Skeletal muscle satellite cell (primary cell): ENCODE measurements at regions not wholly inside any gene's neighbourhood (a gene's known extent, or its start where the extent isn't known, plus 50 kb on each side); places are given as distances from the start of the nearest gene placed in this dataset.
"Not testable (repeated sequence)": the region's sequence is repeated elsewhere in the genome, so short reads cannot be mapped to it uniquely, and the experiment has no call there.

Experiments used
- H3K27me3 ChIP-seq: 2 replicates; pipeline ENCODE4 v1.7.0; 2013; ENCODE audit warnings: low read length; ENCODE audit not compliant: control insufficient read depth, insufficient read depth
- H3K36me3 ChIP-seq: 2 replicates; pipeline ENCODE4 v1.7.0; 2013; ENCODE audit warnings: mild to moderate bottlenecking, control low read depth, low read length; ENCODE audit not compliant: insufficient read depth
- H3K4me1 ChIP-seq: 2 replicates; pipeline ENCODE4 v1.7.0; 2013; ENCODE audit warnings: low read length; ENCODE audit not compliant: control insufficient read depth, insufficient read depth
- H3K4me2 ChIP-seq: 2 replicates; pipeline ENCODE4 v1.7.0; 2013; ENCODE audit warnings: mild to moderate bottlenecking, low read length
- H3K4me3 ChIP-seq: 2 replicates; pipeline ENCODE4 v1.7.0; 2013; ENCODE audit warnings: low read length
- H3K9ac ChIP-seq: 2 replicates; pipeline ENCODE4 v1.7.0; 2013; ENCODE audit warnings: mild to moderate bottlenecking, low read depth, low read length, moderate library complexity
- H3K9me3 ChIP-seq: replicated peaks from 2 replicates; pipeline ENCODE4 v1.7.0; 2013; ENCODE audit warnings: mild to moderate bottlenecking, control low read depth, low read length

DNA sequence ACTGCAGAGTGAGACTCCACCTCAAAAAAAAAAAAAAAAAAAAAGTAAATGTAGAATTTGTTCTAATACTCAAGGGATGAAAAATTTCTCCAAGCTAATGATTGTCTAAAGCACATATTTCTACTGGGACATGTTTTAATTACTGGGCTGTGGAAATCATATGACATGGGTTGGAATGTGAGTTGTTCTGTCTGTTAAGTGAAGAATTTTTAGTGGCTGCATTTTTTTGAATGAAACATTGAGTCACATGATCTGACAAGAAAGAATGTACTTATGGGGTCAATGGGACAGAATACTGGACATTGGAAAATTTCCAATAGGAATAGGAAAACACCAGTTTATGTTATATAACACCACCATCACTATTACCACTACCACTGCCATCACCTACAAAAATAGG is 123.8 kb upstream of the IVNS1ABP start:
- H3K36me3 ChIP-seq, result no peaks in the 10 kb centered on the region
- no peaks in the 10 kb centered on the region for H3K27me3 ChIP-seq
- H3K4me1 ChIP-seq, result peaks cover 38% of the 10 kb centered on the region
- no peak overlapping the region for H3K9ac ChIP-seq
- H3K9me3 ChIP-seq, result no peaks in the 10 kb centered on the region
- H3K4me2 ChIP-seq, result no peak overlapping the region
- no peak overlapping the region for H3K4me3 ChIP-seq

DNA sequence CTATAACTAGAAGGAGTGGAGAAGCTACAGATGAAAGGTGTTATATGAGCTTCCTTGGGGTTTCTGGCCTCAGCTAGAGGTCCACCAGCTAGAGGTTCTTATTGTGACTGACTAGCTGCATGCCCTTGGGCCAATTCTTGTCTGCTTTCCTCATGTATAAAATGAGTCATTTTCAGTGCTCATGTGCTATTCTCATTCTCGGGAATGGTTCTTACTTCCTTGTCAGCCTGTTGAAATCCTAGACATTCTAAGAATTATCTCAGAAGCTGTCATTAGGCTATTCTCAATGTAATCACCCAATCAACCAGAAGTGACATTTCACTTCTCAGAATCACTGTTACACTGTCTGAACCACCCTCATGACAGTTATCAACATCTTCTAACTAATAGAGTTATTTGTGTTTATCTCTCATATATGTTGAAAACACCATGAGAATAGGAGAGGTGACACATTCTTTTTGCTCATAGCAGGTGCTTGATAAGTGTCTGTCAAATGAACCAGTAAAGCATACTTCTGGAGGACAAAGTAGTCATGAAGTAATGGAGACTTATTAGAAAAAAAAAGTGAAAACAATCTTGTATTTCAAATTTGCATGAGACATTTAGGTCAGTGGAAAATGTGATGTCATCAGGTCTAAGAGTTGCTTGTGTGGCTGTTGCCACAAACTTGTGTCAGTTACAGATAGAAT is 122.8 kb upstream of the IVNS1ABP start:
- no peaks in the 10 kb centered on the region for H3K27me3 ChIP-seq
- H3K4me3 ChIP-seq, result no peak overlapping the region
- no peak overlapping the region for H3K4me2 ChIP-seq
- no peaks in the 10 kb centered on the region for H3K36me3 ChIP-seq
- H3K4me1 ChIP-seq, result peaks cover 38% of the 10 kb centered on the region
- no peaks in the 10 kb centered on the region for H3K9me3 ChIP-seq
- H3K9ac ChIP-seq, result no peak overlapping the region

DNA sequence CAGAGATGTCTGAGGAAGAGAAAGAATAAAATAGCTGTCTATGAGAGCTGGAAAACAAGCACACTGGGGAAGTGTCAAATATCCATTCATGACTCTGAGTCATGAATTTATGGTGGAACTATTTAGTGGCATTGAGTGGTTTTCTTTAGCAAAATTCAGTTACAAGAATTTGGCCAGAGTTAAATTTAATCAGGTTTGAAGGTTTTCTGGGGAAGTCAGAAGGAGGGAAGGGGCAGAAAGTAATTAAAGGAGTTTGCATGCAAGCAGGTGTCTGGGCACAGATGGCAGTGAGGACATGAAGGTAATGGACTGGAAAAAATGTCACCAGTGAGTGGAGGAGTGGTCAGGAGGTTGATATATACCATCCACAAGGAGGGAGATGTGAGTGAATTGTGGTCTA is 121.9 kb upstream of the IVNS1ABP start:
- Histone ChIP-seq H3K36me3 (no peaks in the 10 kb centered on the region), H3K9ac (no peak overlapping the region), H3K4me2 (no peak overlapping the region), H3K9me3 (no peaks in the 10 kb centered on the region), H3K4me3 (no peak overlapping the region), H3K4me1 (peaks cover 38% of the 10 kb centered on the region), H3K27me3 (no peaks in the 10 kb centered on the region)

DNA sequence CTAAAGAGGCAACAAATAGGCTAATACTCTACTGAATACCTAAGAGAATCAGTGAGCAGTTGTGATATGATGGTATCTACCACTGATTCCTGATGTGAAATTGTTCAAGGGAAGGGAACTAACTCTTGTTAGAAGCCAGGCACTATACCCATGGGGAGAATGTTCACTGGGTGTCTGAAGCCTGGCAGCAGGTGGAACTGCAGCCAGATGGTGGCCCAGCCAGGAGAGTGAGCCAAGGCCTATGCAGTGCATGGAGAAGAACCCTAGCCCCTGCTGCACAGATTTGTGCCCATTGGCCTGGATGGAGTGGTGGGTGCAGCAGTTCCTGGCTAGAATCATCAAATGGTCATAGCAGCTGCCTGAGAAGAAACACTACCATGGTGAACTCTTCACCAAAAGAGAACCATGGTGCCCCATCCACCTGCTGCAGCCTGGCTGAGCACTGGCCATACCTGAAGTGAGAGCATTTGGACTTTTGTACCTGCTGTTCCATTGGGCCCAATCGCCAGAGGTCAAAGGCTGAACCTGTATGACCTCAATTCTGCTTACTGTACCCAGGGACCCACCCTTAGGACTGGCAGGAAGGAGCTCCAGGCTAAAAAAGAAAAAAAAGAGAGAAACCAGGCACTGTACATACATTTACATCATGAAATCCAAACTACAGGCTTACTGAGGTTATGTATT is 118.8 kb upstream of the IVNS1ABP start:
- H3K9ac ChIP-seq, result no peak overlapping the region
- H3K36me3 ChIP-seq, result no peaks in the 10 kb centered on the region
- H3K27me3 ChIP-seq, result no peaks in the 10 kb centered on the region
- H3K9me3 ChIP-seq, result no peaks in the 10 kb centered on the region
- H3K4me3 ChIP-seq, result no peak overlapping the region
- no peak overlapping the region for H3K4me2 ChIP-seq
- peaks cover 24% of the 10 kb centered on the region for H3K4me1 ChIP-seq

DNA sequence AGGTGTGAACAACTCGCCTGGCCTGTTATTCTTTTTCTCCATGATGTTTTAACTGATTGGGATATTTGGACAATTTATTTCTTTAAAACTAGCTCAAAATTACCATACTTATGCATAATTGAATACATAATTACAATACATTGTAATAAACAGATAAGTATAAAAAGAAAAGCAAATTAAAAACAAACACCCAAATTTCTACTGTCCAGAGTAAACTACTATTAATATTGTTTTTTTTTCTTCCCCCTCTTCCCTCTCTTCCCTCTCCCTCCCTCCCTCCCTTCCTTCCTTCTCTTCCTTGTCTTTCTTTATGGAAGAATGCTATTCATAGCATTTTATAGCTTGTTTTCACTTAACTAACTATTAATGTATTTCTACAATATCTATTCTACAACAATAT is 117.7 kb upstream of the IVNS1ABP start:
- Histone ChIP-seq H3K9me3 (no peaks in the 10 kb centered on the region), H3K4me1 (peaks cover 14% of the 10 kb centered on the region), H3K36me3 (no peaks in the 10 kb centered on the region), H3K4me3 (no peak overlapping the region), H3K9ac (no peak overlapping the region), H3K4me2 (no peak overlapping the region), H3K27me3 (no peaks in the 10 kb centered on the region)

DNA sequence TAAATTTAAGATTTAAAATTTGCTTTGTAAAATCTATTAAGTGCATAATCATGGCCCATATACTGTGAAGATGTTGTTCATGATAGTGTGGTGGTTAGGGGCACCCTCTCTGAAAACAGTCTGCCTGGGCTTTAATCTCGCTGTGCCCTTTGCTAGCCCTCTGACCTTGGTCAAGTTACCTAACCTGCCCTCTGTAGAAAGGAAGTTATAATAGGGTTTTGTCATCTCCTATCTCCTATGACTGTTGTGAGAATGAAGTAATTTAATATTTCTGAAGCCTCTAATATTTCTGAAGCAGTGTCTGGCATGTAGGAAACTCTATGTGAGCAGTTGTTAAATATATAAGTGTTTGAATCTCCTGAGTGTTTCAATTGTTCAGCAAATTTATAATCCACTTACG is 116.6 kb upstream of the IVNS1ABP start:
- Histone ChIP-seq H3K27me3 (no peaks in the 10 kb centered on the region), H3K36me3 (no peaks in the 10 kb centered on the region), H3K4me2 (no peak overlapping the region), H3K4me1 (peaks cover 4% of the 10 kb centered on the region), H3K9me3 (no peaks in the 10 kb centered on the region), H3K4me3 (no peak overlapping the region), H3K9ac (no peak overlapping the region)

DNA sequence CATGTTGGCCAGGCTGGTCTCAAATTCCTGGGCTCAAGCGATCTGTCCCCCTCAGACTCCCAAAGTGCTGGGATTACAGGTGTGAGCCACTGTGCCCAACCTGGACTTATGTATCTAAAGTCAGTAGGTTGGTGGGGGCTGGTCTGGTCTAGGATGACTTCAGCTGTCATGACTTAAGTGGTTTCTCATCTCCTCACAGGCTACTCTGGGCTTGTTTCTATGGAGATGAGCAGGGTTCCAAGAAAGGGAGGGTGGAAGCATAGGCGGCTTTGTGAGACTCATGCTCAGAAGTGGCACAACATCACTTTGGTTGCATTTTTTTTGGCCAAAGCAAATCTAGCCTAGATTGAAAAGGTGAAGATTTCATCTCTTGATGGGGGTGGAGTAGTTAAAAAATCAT is 115.9 kb upstream of the IVNS1ABP start:
- Histone ChIP-seq H3K27me3 (no peaks in the 10 kb centered on the region), H3K4me3 (no peak overlapping the region), H3K4me1 (no peaks in the 10 kb centered on the region)

DNA sequence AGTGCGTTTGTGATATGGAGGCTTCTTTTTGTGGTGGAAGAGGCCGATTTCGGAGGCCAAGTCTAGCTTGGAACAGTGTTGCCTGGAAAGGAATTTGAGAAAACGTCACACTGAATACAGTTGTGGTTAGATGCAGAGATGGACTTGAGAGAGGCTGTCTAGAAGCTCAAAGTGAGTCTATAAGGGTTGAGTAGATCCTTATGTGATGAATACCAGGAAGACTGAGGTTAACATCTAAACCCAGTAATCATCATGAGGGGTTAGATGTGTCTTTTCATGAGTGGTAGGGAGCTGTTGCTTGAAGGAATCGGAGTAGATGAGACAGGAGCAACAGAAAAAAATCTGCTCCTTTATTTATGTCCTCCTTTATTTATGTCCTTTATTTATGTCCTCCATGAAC is 114.6 kb upstream of the IVNS1ABP start:
- Histone ChIP-seq H3K4me1 (peaks cover 7% of the 10 kb centered on the region), H3K9me3 (no peaks in the 10 kb centered on the region), H3K36me3 (no peaks in the 10 kb centered on the region), H3K4me3 (no peak overlapping the region), H3K9ac (no peak overlapping the region), H3K27me3 (no peaks in the 10 kb centered on the region), H3K4me2 (no peak overlapping the region)

More for the DNA sequence above, 115.9 kb upstream of the IVNS1ABP start:
- Histone ChIP-seq H3K36me3 (no peaks in the 10 kb centered on the region), H3K9ac (no peak overlapping the region), H3K4me2 (no peak overlapping the region), H3K9me3 (no peaks in the 10 kb centered on the region)

DNA sequence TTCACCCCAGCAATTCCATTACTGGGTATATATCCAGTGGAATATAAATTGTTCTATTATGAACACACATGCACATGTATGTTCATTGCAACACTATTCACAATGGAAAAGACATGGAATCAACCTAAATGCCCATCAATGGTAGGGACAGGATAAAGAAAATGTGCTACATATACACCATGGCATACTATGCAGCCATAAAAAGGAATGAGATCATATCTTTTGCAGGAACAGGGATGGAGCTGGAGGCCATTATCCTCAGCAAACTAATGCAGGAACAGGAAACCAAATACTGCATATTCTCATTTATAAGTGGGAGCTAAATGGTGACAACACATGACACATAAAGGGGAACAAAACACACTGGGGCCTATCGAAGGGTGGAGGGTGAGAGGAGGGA is 112.6 kb upstream of the IVNS1ABP start:
- not testable (repeated sequence) for H3K4me2 ChIP-seq, H3K4me3 ChIP-seq, H3K4me1 ChIP-seq, H3K36me3 ChIP-seq, H3K9ac ChIP-seq, H3K27me3 ChIP-seq, H3K9me3 ChIP-seq

DNA sequence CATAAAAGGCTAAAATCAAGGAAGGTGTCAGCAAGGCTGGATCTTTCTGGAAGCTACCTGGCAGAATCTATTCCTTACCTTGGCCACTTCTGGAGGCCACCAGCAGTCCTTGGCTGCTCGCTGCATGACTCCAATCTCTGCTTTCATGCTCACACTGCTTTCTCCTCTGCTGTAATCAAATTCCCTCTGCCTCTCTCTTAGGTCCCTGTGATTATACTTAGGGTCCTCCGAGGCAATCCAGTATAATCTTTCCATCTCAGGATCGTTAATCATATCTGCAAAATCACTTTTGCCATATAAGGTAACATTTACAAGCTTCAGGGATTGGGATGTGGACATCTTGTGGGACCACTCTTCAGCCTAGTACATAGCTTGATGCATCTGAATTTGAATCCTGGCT is 110.7 kb upstream of the IVNS1ABP start:
- no peak overlapping the region for H3K4me3 ChIP-seq
- H3K9ac ChIP-seq, result no peak overlapping the region
- H3K36me3 ChIP-seq, result no peaks in the 10 kb centered on the region
- H3K4me2 ChIP-seq, result no peak overlapping the region
- no peaks in the 10 kb centered on the region for H3K27me3 ChIP-seq
- H3K9me3 ChIP-seq, result no peaks in the 10 kb centered on the region
- peaks cover 7% of the 10 kb centered on the region for H3K4me1 ChIP-seq

DNA sequence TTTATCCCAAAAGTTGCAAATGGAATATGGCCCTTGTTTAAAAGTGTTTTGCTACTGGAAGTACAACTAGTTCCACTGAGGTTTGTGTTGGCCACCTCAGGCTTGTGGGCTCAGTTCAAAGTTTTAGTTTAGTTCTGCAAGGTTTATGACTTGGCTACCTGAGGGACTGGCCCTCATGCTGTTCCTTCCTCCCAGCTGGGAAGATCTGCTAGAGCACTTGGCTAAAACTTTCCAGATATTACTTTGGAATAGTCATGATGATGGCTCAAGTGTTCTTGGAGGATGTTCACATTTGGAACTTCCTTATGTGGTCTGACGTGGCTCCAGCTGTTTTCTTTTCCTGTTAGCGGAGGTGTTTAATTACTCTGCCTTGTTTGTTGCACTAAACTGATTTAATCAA is 110.2 kb upstream of the IVNS1ABP start:
- H3K9me3 ChIP-seq, result no peaks in the 10 kb centered on the region
- H3K27me3 ChIP-seq, result no peaks in the 10 kb centered on the region
- no peak overlapping the region for H3K4me2 ChIP-seq
- H3K36me3 ChIP-seq, result no peaks in the 10 kb centered on the region
- no peak overlapping the region for H3K4me3 ChIP-seq
- H3K4me1 ChIP-seq, result peaks cover 7% of the 10 kb centered on the region
- H3K9ac ChIP-seq, result no peak overlapping the region

DNA sequence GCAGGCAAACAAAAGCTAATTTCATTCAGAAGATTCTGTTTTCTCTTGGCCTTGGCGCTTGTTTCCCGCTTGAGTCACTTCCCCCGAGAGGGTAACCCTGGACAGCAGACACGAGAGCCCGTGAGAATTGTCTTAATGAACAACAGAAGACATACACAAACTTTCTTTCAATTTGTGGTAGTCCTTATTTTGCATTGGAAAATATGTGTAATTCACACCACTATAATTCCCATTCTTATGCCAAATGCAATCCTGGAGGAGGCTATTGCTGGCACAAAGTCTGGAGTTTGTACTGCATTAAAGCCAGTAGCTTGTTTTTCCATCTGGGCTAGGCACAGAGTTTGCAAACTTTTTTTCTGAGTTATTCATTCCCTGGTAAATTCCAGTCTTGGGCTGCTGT is 109.8 kb upstream of the IVNS1ABP start:
- Histone ChIP-seq H3K9ac (no peak overlapping the region), H3K36me3 (no peaks in the 10 kb centered on the region), H3K4me3 (no peak overlapping the region)

More for the DNA sequence above, 109.8 kb upstream of the IVNS1ABP start:
- Histone ChIP-seq H3K4me2 (no peak overlapping the region), H3K9me3 (no peaks in the 10 kb centered on the region), H3K4me1 (peaks cover 7% of the 10 kb centered on the region), H3K27me3 (no peaks in the 10 kb centered on the region)
